Cardiac muscle cell (in vitro differentiated cells and primary cell): ENCODE measurements at regions not wholly inside any gene's neighbourhood (a gene's known extent, or its start where the extent isn't known, plus 50 kb on each side); places are given as distances from the start of the nearest gene placed in this dataset.
"Not testable (repeated sequence)": the region's sequence is repeated elsewhere in the genome, so short reads cannot be mapped to it uniquely, and the experiment has no call there.

Source experiments
- DNase-seq, 2 donors: peaks; one replicate each; pipeline versions ENCODE4 v3.0.0 to v3.0.0-alpha.2; 2010 to 2017; ENCODE audit warnings: low read depth in 1 of 2, low spot score in 1 of 2
- H3K27ac ChIP-seq: fragments of 200-600 bp; sonication (generic); 2 replicates; pipeline ENCODE4 v1.5.1; 2016
- H3K27me3 ChIP-seq: fragments of 200-600 bp; sonication (generic); 2 replicates; pipeline ENCODE4 v1.6.0; 2016; ENCODE audit warnings: control low read depth
- H3K36me3 ChIP-seq: fragments of 200-600 bp; sonication (generic); 2 replicates; pipeline ENCODE4 v1.5.1; 2016; ENCODE audit warnings: control low read depth
- H3K4me1 ChIP-seq: fragments of 200-600 bp; sonication (generic); 2 replicates; pipeline ENCODE4 v1.8.1; 2017; ENCODE audit warnings: low read depth, mild to moderate bottlenecking, mixed run types
- H3K4me3 ChIP-seq: fragments of 200-600 bp; sonication (generic); 2 replicates; pipeline ENCODE4 v1.5.1; 2016; ENCODE audit warnings: mild to moderate bottlenecking
- H3K9me3 ChIP-seq: fragments of 200-600 bp; sonication (generic); 2 replicates; pipeline ENCODE4 v1.5.1; 2017; ENCODE audit warnings: low read depth, mild to moderate bottlenecking, control low read depth
- CTCF ChIP-seq: IDR thresholded peaks from 2 replicates; pipeline ENCODE4 v1.5.1; 2012; ENCODE audit warnings: low read depth, mild to moderate bottlenecking, low read length

DNA sequence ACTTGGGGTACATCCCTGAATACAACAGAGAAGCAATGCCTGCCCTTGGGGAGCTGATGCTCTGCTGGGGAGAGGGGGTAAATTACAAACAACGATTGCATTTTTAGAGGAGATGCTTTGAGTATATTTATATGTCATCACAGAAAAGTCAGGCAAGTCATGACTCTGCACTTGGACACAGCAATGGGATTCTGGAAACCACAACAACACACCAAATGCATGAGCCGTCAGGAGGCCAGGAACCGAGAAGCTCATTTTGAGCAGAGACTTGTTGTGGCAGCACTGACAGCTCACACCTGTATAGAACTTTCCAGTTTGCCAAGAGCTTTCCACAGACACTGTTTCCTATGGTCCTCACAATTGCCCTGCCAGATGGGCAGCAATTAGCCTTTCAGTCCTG lies 113.2 kb upstream of the RBPJ start:
- no peak for DNase-seq
- Histone ChIP-seq H3K9me3 (no peaks in the 10 kb centered on the region), H3K4me1 (no peaks in the 10 kb centered on the region), H3K27ac (no peak overlapping the region), H3K36me3 (no peaks in the 10 kb centered on the region), H3K4me3 (no peak overlapping the region), H3K27me3 (peaks cover 8% of the 10 kb centered on the region)
- TF ChIP-seq CTCF: no peak

GRCh38 chr4:26208237-26208994 lies 112.4 kb upstream of the RBPJ start:
- Histone ChIP-seq H3K27ac (no peak overlapping the region), H3K36me3 (no peaks in the 10 kb centered on the region), H3K4me1 (no peaks in the 10 kb centered on the region), H3K27me3 (peaks cover 8% of the 10 kb centered on the region), H3K9me3 (no peaks in the 10 kb centered on the region), H3K4me3 (no peak overlapping the region)
- no peak for DNase-seq
- TF ChIP-seq CTCF: no peak

DNA sequence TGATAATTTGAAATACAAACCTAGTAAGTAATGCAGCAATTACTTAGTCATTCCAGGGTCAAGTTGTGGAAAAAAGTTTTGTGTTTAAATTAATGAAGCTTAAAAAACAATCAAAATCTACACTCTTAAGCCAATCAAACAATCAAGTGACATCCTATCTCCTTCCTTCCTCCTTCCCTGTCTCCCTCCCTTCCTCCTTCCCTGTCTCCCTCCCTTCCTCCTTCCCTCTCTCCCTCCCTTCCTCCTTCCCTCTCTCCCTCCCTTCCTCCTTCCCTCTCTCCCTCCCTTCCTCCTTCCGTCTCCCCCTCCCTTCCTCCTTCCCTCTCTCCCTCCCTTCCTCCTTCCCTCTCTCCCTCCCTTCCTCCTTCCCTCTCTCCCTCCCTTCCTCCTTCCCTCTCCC lies 111.4 kb upstream of the RBPJ start:
- DNase-seq, H3K4me1 ChIP-seq, H3K9me3 ChIP-seq, H3K36me3 ChIP-seq, H3K4me3 ChIP-seq, H3K27ac ChIP-seq, H3K27me3 ChIP-seq: not testable (repeated sequence)

DNA sequence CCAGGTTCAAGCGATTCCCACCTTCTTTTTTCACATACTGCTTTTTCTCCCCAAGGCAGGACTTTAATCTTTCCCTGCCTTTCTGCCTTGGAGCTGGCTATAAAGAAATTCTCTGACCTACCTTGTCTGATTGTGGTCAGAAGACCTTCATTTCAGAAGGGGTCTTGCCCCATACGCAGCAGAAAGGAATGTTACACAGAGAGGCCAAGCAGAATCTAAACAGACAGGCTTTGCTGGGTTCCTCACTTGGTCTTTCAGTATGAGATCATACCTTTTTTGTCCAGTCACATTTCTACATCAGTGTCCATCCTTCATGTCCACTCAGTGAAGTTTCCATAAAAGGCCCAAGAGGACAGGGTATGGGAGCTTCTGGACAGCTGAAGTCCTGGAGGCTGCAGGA lies 108.3 kb upstream of the RBPJ start:
- Histone ChIP-seq H3K4me1 (no peaks in the 10 kb centered on the region), H3K27ac (no peak overlapping the region)
- DNase-seq: no peak

DNA sequence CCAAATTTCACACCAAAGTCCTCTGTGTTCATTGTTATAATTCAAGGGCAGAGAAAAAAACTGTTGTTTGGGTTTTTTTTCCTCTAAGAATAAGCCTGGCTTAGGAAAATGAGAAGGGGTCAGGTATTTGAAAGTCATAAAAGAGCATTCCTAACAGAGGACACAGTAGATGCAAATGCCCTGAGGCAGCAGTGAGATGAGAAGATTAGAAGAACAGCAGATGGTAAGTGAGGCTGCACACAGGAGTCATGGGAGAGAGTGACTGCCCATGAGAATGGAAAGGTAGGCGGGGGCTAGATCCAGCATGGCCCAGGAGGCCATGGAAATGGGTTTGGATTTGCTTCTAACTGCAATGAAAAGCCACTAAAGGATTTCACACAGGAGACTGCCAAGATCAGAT lies 107.5 kb upstream of the RBPJ start:
- peaks cover 8% of the 10 kb centered on the region for H3K27me3 ChIP-seq
- H3K4me1 ChIP-seq: no peaks in the 10 kb centered on the region
- H3K4me3 ChIP-seq: no peak overlapping the region
- no peaks in the 10 kb centered on the region for H3K9me3 ChIP-seq
- H3K36me3 ChIP-seq: no peaks in the 10 kb centered on the region
- TF ChIP-seq CTCF: no peak
- H3K27ac ChIP-seq: no peak overlapping the region
- DNase-seq: no peak

More for the DNA sequence above, 108.3 kb upstream of the RBPJ start:
- Histone ChIP-seq H3K9me3 (no peaks in the 10 kb centered on the region), H3K4me3 (no peak overlapping the region), H3K36me3 (no peaks in the 10 kb centered on the region), H3K27me3 (peaks cover 8% of the 10 kb centered on the region)
- TF ChIP-seq CTCF: no peak

DNA sequence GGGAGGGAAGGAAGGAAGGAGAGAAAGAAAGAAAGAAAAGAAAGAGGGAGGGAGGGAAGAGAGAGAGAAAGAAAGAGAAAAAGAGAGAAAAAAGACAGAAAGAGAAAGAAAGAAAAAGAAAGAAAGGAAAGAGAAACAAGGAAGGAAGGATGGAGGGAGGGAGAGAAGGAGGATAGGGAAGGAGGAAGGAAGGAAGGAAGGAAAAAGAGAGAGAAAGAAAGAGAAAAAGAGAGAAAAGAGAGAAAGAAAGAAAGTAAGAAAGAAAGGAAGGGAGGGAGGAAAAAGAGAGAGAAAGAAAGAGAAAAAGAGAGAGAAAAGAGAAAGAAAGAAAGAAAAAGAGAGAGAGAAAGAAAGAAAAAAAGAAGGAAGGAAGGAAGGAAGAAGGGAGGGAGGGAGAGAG lies 105.8 kb upstream of the RBPJ start:
- TF ChIP-seq CTCF: no peak

More for the DNA sequence above, 105.8 kb upstream of the RBPJ start:
- Histone ChIP-seq H3K27me3 (peaks cover 4% of the 10 kb centered on the region), H3K9me3 (no peaks in the 10 kb centered on the region), H3K4me3 (no peak overlapping the region), H3K36me3 (no peaks in the 10 kb centered on the region), H3K4me1 (no peaks in the 10 kb centered on the region), H3K27ac (no peak overlapping the region)
- DNase-seq: no peak
